ENCODE measurements at regions not wholly inside any gene's neighbourhood (a gene's known extent, or its start where the extent isn't known, plus 50 kb on each side); places are given as distances from the start of the nearest gene placed in this dataset.

GRCh38 chr13:54682184-54682583, 1653.6 kb downstream of the OLFM4 start:
- Mint-ChIP-seq H3K4me1 (no peaks in the 10 kb centered on the region), H3K27ac (no peak overlapping the region), H3K4me3 (no peak overlapping the region), H3K36me3 (peaks cover 28% of the 10 kb centered on the region), H3K27me3 (ENCODE audit: low read depth) (no peaks in the 10 kb centered on the region; the same call in 1 of the 2 replicates), H3K9me3 (peaks cover 38% of the 10 kb centered on the region)
- POLR2A ChIA-PET, result no interaction called here
- CTCF ChIA-PET, result no interaction called here
- TF ChIP-seq CTCF (IDR thresholded peaks at IDR 0.05), result no peak
- TF ChIP-seq NR1H2 (CRISPR knock-in tag; IDR thresholded peaks at IDR 0.05), result no peak
- TF ChIP-seq ARID4B (CRISPR knock-in tag; IDR thresholded peaks at IDR 0.05; ENCODE audit: borderline replicate concordance), result no peak
- TF ChIP-seq PRRX2 (CRISPR knock-in tag; IDR thresholded peaks at IDR 0.05), result no peak
- TF ChIP-seq ZNF425 (CRISPR knock-in tag; conservative IDR thresholded peaks at IDR 0.05), result no peak
- no peak for TF ChIP-seq MXD4 (CRISPR knock-in tag; IDR thresholded peaks at IDR 0.05; ENCODE audit: borderline replicate concordance)
- TF ChIP-seq KAT7 (CRISPR knock-in tag; IDR thresholded peaks at IDR 0.05; ENCODE audit: borderline replicate concordance), result no peak
- no peak for TF ChIP-seq ZNF121 (CRISPR knock-in tag; IDR thresholded peaks at IDR 0.05)
- TF ChIP-seq ZNF232 (CRISPR knock-in tag; IDR thresholded peaks at IDR 0.05), result no peak
- TF ChIP-seq ZNF416 (CRISPR knock-in tag; IDR thresholded peaks at IDR 0.05), result no peak
- TF ChIP-seq E2F4 (CRISPR knock-in tag; IDR thresholded peaks at IDR 0.05; ENCODE audit: borderline replicate concordance, low read depth), result no peak
- no peak for TF ChIP-seq CDX4 (CRISPR knock-in tag; IDR thresholded peaks at IDR 0.05; ENCODE audit: borderline replicate concordance)
- ATAC-seq (no peak), DNase-seq (ENCODE audit: low spot score) (no peak)

- no peak for DNase-seq (ENCODE audit: low spot score)
- TF ChIP-seq E2F5 (CRISPR knock-in tag; IDR thresholded peaks at IDR 0.05) (no peak), SMAD3 (CRISPR knock-in tag; IDR thresholded peaks at IDR 0.05; ENCODE audit: borderline replicate concordance) (no peak), CDX4 (CRISPR knock-in tag; IDR thresholded peaks at IDR 0.05; ENCODE audit: borderline replicate concordance) (no peak)
- H3K4me3 Mint-ChIP-seq, result no peak overlapping the region
- peaks cover 14% of the 10 kb centered on the region for H3K36me3 Mint-ChIP-seq
- ChIA-PET CTCF (no interaction called here), POLR2A (no interaction called here)
- no peaks in the 10 kb centered on the region for H3K4me1 Mint-ChIP-seq
- H3K27ac Mint-ChIP-seq, result no peak overlapping the region
- no peaks in the 10 kb centered on the region for H3K27me3 Mint-ChIP-seq (ENCODE audit: low read depth)
- ATAC-seq, result no peak
- H3K9me3 Mint-ChIP-seq, result peaks cover 23% of the 10 kb centered on the region
Observed at GRCh38 chr13:54687173-54687572, 1658.6 kb downstream of the OLFM4 start.
